ENCODE measurements at regions not wholly inside any gene's neighbourhood (a gene's known extent, or its start where the extent isn't known, plus 50 kb on each side); places are given as distances from the start of the nearest gene placed in this dataset.

GRCh38 chr4:67134616-67135015 lies 410.7 kb downstream of the CENPC start:
- H3K27ac ChIP-seq (ENCODE audit: low read length), result no peak overlapping the region
- H3K4me1 ChIP-seq (ENCODE audit: control insufficient read depth, insufficient read depth, low read length), result no peaks in the 10 kb centered on the region
- H3K36me3 ChIP-seq (ENCODE audit: control insufficient read depth, insufficient read depth, low read length), result no peaks in the 10 kb centered on the region
- no peaks in the 10 kb centered on the region for H3K9me3 ChIP-seq (ENCODE audit: control insufficient read depth, insufficient read depth, low read depth, low read length)
- H3K4me3 ChIP-seq (ENCODE audit: low read depth in 2 of 2, low read length in 2 of 2), result no peak overlapping the region
- in situ Hi-C loops (cut with HindIII; ENCODE audit: low pct_unique_long_range_greater_than_20kb, low sequenced_read_pairs) (no loop called here), intact Hi-C loops (cut with micrococcal nuclease; ENCODE audit: unreplicated experiment) (no loop called here)
- DNase-seq (ENCODE audit: low read depth, low spot score), result no peak
- no peak for ATAC-seq
- ChIA-PET CTCF (no interaction called here), POLR2A (no interaction called here)
- no TSS peak for BruUV-seq (replicated peaks)
- no peaks in the 10 kb centered on the region for H3K27me3 ChIP-seq (ENCODE audit: control insufficient read depth, insufficient read depth, low read length)
- TF ChIP-seq POLR2AphosphoS5 (IDR thresholded peaks at IDR 0.05; ENCODE audit: low read depth, low read length), result no peak
- no peak for TF ChIP-seq SIN3A (IDR thresholded peaks at IDR 0.05; ENCODE audit: borderline replicate concordance, insufficient read depth, low read depth, low read length)
- TF ChIP-seq TCF7L2 (IDR thresholded peaks at IDR 0.05; ENCODE audit: low read depth, low read length), result no peak
- no peak for TF ChIP-seq CTCF (IDR thresholded peaks at IDR 0.05)
- no peak for TF ChIP-seq REST (IDR thresholded peaks at IDR 0.05; ENCODE audit: insufficient read depth in 1 of 2, low read depth in 2 of 2, low read length in 1 of 2)

- H3K36me3 ChIP-seq (ENCODE audit: control insufficient read depth, insufficient read depth, low read length), result no peaks in the 10 kb centered on the region
- TF ChIP-seq SIN3A (IDR thresholded peaks at IDR 0.05; ENCODE audit: borderline replicate concordance, insufficient read depth, low read depth, low read length) (no peak), POLR2AphosphoS5 (IDR thresholded peaks at IDR 0.05; ENCODE audit: low read depth, low read length) (no peak), REST (IDR thresholded peaks at IDR 0.05; ENCODE audit: insufficient read depth in 1 of 2, low read depth in 2 of 2, low read length in 1 of 2) (no peak)
- in situ Hi-C loops (cut with HindIII; ENCODE audit: low pct_unique_long_range_greater_than_20kb, low sequenced_read_pairs), result no loop called here
- H3K4me3 ChIP-seq (ENCODE audit: low read depth in 2 of 2, low read length in 2 of 2), result no peak overlapping the region
- H3K27me3 ChIP-seq (ENCODE audit: control insufficient read depth, insufficient read depth, low read length), result no peaks in the 10 kb centered on the region
- intact Hi-C loops (cut with micrococcal nuclease; ENCODE audit: unreplicated experiment), result no loop called here
- no peaks in the 10 kb centered on the region for H3K4me1 ChIP-seq (ENCODE audit: control insufficient read depth, insufficient read depth, low read length)
- DNase-seq (ENCODE audit: low read depth, low spot score) (no peak), ATAC-seq (no peak)
- H3K27ac ChIP-seq (ENCODE audit: low read length), result no peak overlapping the region
- no TSS peak for BruUV-seq (replicated peaks)
- ChIA-PET POLR2A (no interaction called here), CTCF (no interaction called here)
- H3K9me3 ChIP-seq (ENCODE audit: control insufficient read depth, insufficient read depth, low read depth, low read length), result no peaks in the 10 kb centered on the region
Measured at GRCh38 chr4:67133162-67133561, 412.1 kb downstream of the CENPC start.

Data from Panc1 (cell line).